ENCODE measurements at regions not wholly inside any gene's neighbourhood (a gene's known extent, or its start where the extent isn't known, plus 50 kb on each side); places are given as distances from the start of the nearest gene placed in this dataset.
"Not testable (repeated sequence)": the region's sequence is repeated elsewhere in the genome, so short reads cannot be mapped to it uniquely, and the experiment has no call there.

DNA sequence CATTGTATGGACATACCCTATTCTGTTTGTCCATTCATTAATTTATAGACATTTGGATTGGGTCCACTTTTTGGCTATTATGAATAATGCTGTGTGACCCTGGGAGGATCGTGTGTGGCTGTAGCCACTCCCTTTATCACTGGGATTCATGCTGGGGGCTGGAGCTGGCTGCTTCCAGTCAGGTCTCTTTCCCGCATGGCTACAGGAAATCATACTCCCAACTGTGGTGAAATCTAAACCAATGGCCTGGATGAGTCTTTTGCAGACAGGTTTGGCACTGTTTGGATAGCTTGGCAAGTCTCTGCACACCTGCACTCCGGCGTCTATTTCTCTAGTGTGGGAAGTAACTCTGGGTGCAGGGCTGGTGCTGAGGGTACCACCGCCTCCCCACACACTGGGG is 80.4 kb downstream of the RIN2 start:
- DNase-seq (ENCODE audit: low spot score): no peak
- Histone ChIP-seq H3K27me3 (replicated peaks; ENCODE audit: insufficient read depth) (no peaks in the 10 kb centered on the region), H3K9me3 (no peaks in the 10 kb centered on the region), H3K36me3 (no peaks in the 10 kb centered on the region), H3K4me3 (no peak overlapping the region), H3K4me1 (ENCODE audit: control insufficient read depth in 1 of 2, low read depth in 2 of 2) (peaks cover 3 to 5% of the 10 kb centered on the region in 2 donors), H3K27ac (no peak overlapping the region)
- no peak for ATAC-seq (ENCODE audit: insufficient number of reproducible peaks, low FRiP score, low read depth)
- TF ChIP-seq CTCF (IDR thresholded peaks at IDR 0.05): no peak

GRCh38 chr20:19839053-19839452 is 81.0 kb downstream of the RIN2 start:
- no peak for TF ChIP-seq CTCF (IDR thresholded peaks at IDR 0.05)
- no peaks in the 10 kb centered on the region for H3K27me3 ChIP-seq (replicated peaks; ENCODE audit: insufficient read depth)
- H3K4me3 ChIP-seq: no peak overlapping the region
- H3K36me3 ChIP-seq: no peaks in the 10 kb centered on the region
- no peaks in the 10 kb centered on the region for H3K9me3 ChIP-seq
- peaks cover 3 to 5% of the 10 kb centered on the region in 2 donors for H3K4me1 ChIP-seq (ENCODE audit: control insufficient read depth in 1 of 2, low read depth in 2 of 2)
- DNase-seq (ENCODE audit: low spot score) (no peak), ATAC-seq (ENCODE audit: insufficient number of reproducible peaks, low FRiP score, low read depth) (no peak)
- no peak overlapping the region for H3K27ac ChIP-seq

DNA sequence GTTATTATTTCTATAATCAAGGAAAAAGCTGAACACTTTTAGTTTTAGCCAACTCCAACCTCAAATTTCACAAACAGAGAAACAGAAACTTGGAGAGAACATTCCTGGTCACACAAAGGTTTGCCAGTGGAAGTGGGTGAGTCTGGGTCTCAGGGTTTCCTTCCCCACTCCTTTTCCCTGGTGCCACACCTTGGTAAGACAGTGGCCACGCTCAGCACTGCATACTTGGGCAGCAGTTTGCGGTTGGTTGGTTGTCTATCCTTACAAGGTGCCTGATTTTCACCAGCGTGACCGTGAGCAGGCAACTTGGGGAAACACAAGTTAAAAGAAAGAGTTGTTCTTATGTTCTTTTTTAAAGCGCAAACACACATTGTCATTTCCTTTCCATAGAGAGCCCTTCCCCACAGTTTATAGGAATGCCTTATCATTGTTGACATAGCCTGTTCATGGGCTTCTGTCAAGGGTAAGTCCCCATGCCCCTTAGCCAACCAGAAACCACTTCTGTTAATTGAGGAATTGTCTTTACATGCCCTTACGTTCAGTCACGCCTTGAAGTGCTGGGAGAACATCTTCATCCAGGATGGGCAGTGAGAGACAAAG is 82.2 kb downstream of the RIN2 start:
- Histone ChIP-seq H3K36me3 (no peaks in the 10 kb centered on the region), H3K4me1 (ENCODE audit: control insufficient read depth in 1 of 2, low read depth in 2 of 2) (peaks cover 3 to 5% of the 10 kb centered on the region in 2 donors), H3K27me3 (replicated peaks; ENCODE audit: insufficient read depth) (no peaks in the 10 kb centered on the region), H3K4me3 (no peak overlapping the region), H3K9me3 (no peaks in the 10 kb centered on the region), H3K27ac (no peak overlapping the region)
- DNase-seq (ENCODE audit: low spot score): no peak
- no peak for TF ChIP-seq CTCF (IDR thresholded peaks at IDR 0.05)
- ATAC-seq (ENCODE audit: insufficient number of reproducible peaks, low FRiP score, low read depth): no peak

DNA sequence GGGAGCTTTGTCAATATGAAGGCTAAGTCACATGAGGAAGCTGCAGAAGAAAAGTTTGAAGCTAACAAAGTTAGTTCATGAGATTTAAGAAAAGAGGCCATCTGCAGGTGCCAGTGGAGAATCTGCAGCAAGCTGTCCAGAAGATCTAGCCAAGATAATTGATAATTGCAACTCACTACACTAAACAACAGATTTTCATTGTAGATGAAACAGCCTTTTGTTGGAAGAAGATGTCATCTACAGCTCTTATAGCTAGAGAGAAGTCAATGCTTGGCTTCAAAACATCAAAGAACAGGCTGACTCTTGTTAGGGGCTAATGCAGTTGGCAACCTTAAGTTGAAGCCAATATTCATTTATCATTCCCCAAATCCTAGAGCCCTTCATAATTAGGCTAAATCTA is 83.7 kb downstream of the RIN2 start:
- H3K27ac ChIP-seq: no peak overlapping the region
- no peak overlapping the region for H3K4me3 ChIP-seq
- no peaks in the 10 kb centered on the region for H3K4me1 ChIP-seq (ENCODE audit: control insufficient read depth in 1 of 2, low read depth in 2 of 2)
- no peaks in the 10 kb centered on the region for H3K36me3 ChIP-seq
- no peaks in the 10 kb centered on the region for H3K9me3 ChIP-seq
- DNase-seq (ENCODE audit: low spot score) (no peak), ATAC-seq (ENCODE audit: insufficient number of reproducible peaks, low FRiP score, low read depth) (no peak)
- TF ChIP-seq CTCF (IDR thresholded peaks at IDR 0.05): no peak
- no peaks in the 10 kb centered on the region for H3K27me3 ChIP-seq (replicated peaks; ENCODE audit: insufficient read depth)

DNA sequence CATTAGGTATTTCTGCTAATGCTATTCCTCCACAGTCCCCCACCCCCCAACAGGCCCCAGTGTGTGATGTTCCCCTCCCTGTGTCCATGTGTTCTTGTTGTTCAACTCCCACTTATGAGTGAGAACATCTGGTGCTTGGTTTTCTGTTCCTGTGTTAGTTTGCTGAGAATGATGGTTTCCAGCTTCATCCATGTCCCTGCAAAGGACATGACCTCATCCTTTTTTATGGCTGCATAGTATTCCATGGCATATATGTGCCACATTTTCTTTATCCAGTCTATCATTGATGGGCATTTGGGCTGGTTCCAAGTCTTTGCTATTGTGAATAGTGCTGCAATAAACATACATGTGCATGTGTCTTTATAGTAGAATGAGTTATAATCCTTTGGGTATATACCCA is 86.8 kb downstream of the RIN2 start:
- not testable (repeated sequence) for ATAC-seq (ENCODE audit: insufficient number of reproducible peaks, low FRiP score, low read depth); H3K4me3 ChIP-seq; H3K36me3 ChIP-seq; H3K27me3 ChIP-seq (replicated peaks; ENCODE audit: insufficient read depth); H3K9me3 ChIP-seq; H3K27ac ChIP-seq; DNase-seq (ENCODE audit: low spot score)
- H3K4me1 ChIP-seq (ENCODE audit: control insufficient read depth in 1 of 2, low read depth in 2 of 2): peaks cover 7 to 16% of the 10 kb centered on the region in 2 donors

DNA sequence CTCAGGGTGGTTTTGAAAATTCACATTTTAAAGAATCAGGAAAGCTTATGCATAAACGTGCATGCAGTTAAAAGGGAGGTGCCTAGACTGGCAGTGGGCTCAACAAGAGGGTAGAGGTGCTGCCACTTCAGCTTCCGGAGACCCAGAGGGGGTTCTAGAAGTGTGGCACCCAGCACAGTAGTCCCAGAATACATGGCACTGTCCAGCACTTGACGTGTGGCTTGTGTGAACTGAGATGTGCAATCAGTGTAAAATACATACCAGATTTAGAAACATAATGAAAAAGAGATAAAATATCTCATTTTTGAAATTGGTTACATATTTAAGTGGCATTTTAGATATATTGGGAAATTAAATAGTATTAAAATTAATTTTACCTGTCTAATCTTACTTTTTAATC is 89.3 kb downstream of the RIN2 start:
- no peak overlapping the region for H3K4me3 ChIP-seq
- peaks cover 14 to 27% of the 10 kb centered on the region in 2 donors for H3K4me1 ChIP-seq (ENCODE audit: control insufficient read depth in 1 of 2, low read depth in 2 of 2)
- no peaks in the 10 kb centered on the region for H3K9me3 ChIP-seq
- DNase-seq (ENCODE audit: low spot score) (no peak), ATAC-seq (ENCODE audit: insufficient number of reproducible peaks, low FRiP score, low read depth) (no peak)
- H3K27ac ChIP-seq: no peak overlapping the region
- H3K27me3 ChIP-seq (replicated peaks; ENCODE audit: insufficient read depth): no peaks in the 10 kb centered on the region
- no peak for TF ChIP-seq CTCF (IDR thresholded peaks at IDR 0.05)
- no peaks in the 10 kb centered on the region for H3K36me3 ChIP-seq
